ENCODE measurements at regions not wholly inside any gene's neighbourhood (a gene's known extent, or its start where the extent isn't known, plus 50 kb on each side); places are given as distances from the start of the nearest gene placed in this dataset.

GRCh38 chr18:61196750-61197149 lies 136.5 kb upstream of the CDH20 start:
- no peaks in the 10 kb centered on the region for H3K36me3 Mint-ChIP-seq (ENCODE audit: low read depth)
- ChIA-PET CTCF (no interaction called here), POLR2A (no interaction called here)
- H3K27ac Mint-ChIP-seq = no peak overlapping the region
- ATAC-seq = no peak
- DNase-seq = no peak
- TF ChIP-seq CTCF (IDR thresholded peaks at IDR 0.05) = no peak
- peaks cover 3% of the 10 kb centered on the region for H3K9me3 Mint-ChIP-seq
- H3K4me1 Mint-ChIP-seq (ENCODE audit: low read depth) = no peaks in the 10 kb centered on the region
- H3K27me3 Mint-ChIP-seq = no peaks in the 10 kb centered on the region
- H3K4me3 Mint-ChIP-seq = no peak overlapping the region
- intact Hi-C loops (cut with micrococcal nuclease) = no loop called here

- Mint-ChIP-seq H3K27ac (no peak overlapping the region), H3K27me3 (no peaks in the 10 kb centered on the region), H3K9me3 (peaks cover 3% of the 10 kb centered on the region), H3K36me3 (ENCODE audit: low read depth) (no peaks in the 10 kb centered on the region), H3K4me3 (no peak overlapping the region), H3K4me1 (ENCODE audit: low read depth) (no peaks in the 10 kb centered on the region)
- no peak for DNase-seq
- ChIA-PET POLR2A (no interaction called here), CTCF (no interaction called here)
- intact Hi-C loops (cut with micrococcal nuclease) = no loop called here
- ATAC-seq = no peak
- no peak for TF ChIP-seq CTCF (IDR thresholded peaks at IDR 0.05)
These were observed 134.7 kb upstream of the CDH20 start for GRCh38 chr18:61198486-61198885.

- POLR2A ChIA-PET = no interaction called here
- Mint-ChIP-seq H3K4me1 (ENCODE audit: low read depth) (no peaks in the 10 kb centered on the region), H3K27ac (no peak overlapping the region), H3K36me3 (ENCODE audit: low read depth) (no peaks in the 10 kb centered on the region), H3K4me3 (no peak overlapping the region), H3K27me3 (no peaks in the 10 kb centered on the region), H3K9me3 (no peaks in the 10 kb centered on the region)
- ATAC-seq = no peak
- DNase-seq = no peak
- no peak for TF ChIP-seq CTCF (IDR thresholded peaks at IDR 0.05)
- CTCF ChIA-PET = no interaction called here
- intact Hi-C loops (cut with micrococcal nuclease) = no loop called here
These were observed 133.9 kb upstream of the CDH20 start for GRCh38 chr18:61199171-61199848.

- H3K27me3 Mint-ChIP-seq = no peaks in the 10 kb centered on the region
- no peak overlapping the region for H3K4me3 Mint-ChIP-seq
- no peak overlapping the region for H3K27ac Mint-ChIP-seq
- intact Hi-C loops (cut with micrococcal nuclease) = no loop called here
- H3K9me3 Mint-ChIP-seq = no peaks in the 10 kb centered on the region
- ChIA-PET CTCF (no interaction called here), POLR2A (no interaction called here)
- ATAC-seq (no peak), DNase-seq (no peak)
- no peak for TF ChIP-seq CTCF (IDR thresholded peaks at IDR 0.05)
- H3K4me1 Mint-ChIP-seq (ENCODE audit: low read depth) = no peaks in the 10 kb centered on the region
- H3K36me3 Mint-ChIP-seq (ENCODE audit: low read depth) = no peaks in the 10 kb centered on the region
These were observed 131.7 kb upstream of the CDH20 start for GRCh38 chr18:61201511-61201910.

GRCh38 chr18:61203151-61203550 lies 130.1 kb upstream of the CDH20 start:
- intact Hi-C loops (cut with micrococcal nuclease) = no loop called here
- H3K4me1 Mint-ChIP-seq (ENCODE audit: low read depth) = no peaks in the 10 kb centered on the region
- ChIA-PET POLR2A (no interaction called here), CTCF (no interaction called here)
- H3K4me3 Mint-ChIP-seq = no peak overlapping the region
- H3K27me3 Mint-ChIP-seq = no peaks in the 10 kb centered on the region
- ATAC-seq (no peak), DNase-seq (no peak)
- TF ChIP-seq CTCF (IDR thresholded peaks at IDR 0.05) = no peak
- no peak overlapping the region for H3K27ac Mint-ChIP-seq
- H3K36me3 Mint-ChIP-seq (ENCODE audit: low read depth) = no peaks in the 10 kb centered on the region
- H3K9me3 Mint-ChIP-seq = no peaks in the 10 kb centered on the region

Data from activated CD8-positive, alpha-beta T cell treated with anti-CD3 and anti-CD28 coated beads for 36 hours (primary cell).